ENCODE measurements at regions not wholly inside any gene's neighbourhood (a gene's known extent, or its start where the extent isn't known, plus 50 kb on each side); places are given as distances from the start of the nearest gene placed in this dataset.

GRCh38 chr6:137728386-137729349, 138.4 kb upstream of the TNFAIP3 start:
- TF ChIP-seq CTCF (IDR thresholded peaks at IDR 0.05), result no peak
- TF ChIP-seq POLR2A (IDR thresholded peaks at IDR 0.05), result peak; percentile 47

Data from right lobe of liver (tissue), 4 donors.